ENCODE measurements at regions not wholly inside any gene's neighbourhood (a gene's known extent, or its start where the extent isn't known, plus 50 kb on each side); places are given as distances from the start of the nearest gene placed in this dataset.

DNA sequence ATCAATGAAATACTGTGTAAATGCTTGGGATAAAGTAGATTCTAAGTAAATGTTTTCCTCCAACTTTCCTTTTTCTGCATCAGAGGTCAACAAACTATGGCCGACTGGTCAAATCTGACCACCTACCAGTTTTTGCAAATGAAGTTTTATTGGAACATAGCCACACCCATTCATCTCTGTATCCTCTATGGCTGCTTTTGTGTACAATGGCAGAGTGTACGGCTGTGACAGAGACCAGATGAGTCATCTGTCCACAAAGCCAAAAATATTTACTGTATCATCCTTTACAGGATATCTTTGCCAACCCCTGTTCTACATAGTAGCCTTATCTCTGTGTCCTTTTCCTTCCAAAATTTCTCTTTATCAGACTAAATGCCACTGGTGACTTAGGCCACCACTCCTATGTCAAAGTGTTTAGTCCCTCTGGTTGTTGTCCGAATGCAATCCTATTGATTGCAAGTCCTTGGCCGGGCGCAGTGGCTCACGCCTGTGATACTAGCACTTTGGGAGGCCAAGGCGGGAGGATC is 218.4 kb upstream of the KLF4 start:
- no peak overlapping the region for H3K4me3 ChIP-seq (ENCODE audit: low read depth, low read length)
- no peak overlapping the region for H3K27ac ChIP-seq (ENCODE audit: extremely low read depth, low read depth, low read length)
- no peaks in the 10 kb centered on the region for H3K9me3 ChIP-seq (ENCODE audit: control insufficient read depth, insufficient read depth, low read depth, low read length)
- ChIA-PET POLR2A (no interaction called here), CTCF (interaction anchor here (1.1 kb wide), 1 partner anchor 8 kb away, joined by 5 read pairs; no protein-coding TSS in a partner anchor)
- H3K4me1 ChIP-seq (ENCODE audit: control insufficient read depth, insufficient read depth, low read length) = no peaks in the 10 kb centered on the region
- TF ChIP-seq MZF1 (tag by site-specific recombination; IDR thresholded peaks at IDR 0.05; ENCODE audit: borderline replicate concordance) = no peak
- TF ChIP-seq, protein P1, sequence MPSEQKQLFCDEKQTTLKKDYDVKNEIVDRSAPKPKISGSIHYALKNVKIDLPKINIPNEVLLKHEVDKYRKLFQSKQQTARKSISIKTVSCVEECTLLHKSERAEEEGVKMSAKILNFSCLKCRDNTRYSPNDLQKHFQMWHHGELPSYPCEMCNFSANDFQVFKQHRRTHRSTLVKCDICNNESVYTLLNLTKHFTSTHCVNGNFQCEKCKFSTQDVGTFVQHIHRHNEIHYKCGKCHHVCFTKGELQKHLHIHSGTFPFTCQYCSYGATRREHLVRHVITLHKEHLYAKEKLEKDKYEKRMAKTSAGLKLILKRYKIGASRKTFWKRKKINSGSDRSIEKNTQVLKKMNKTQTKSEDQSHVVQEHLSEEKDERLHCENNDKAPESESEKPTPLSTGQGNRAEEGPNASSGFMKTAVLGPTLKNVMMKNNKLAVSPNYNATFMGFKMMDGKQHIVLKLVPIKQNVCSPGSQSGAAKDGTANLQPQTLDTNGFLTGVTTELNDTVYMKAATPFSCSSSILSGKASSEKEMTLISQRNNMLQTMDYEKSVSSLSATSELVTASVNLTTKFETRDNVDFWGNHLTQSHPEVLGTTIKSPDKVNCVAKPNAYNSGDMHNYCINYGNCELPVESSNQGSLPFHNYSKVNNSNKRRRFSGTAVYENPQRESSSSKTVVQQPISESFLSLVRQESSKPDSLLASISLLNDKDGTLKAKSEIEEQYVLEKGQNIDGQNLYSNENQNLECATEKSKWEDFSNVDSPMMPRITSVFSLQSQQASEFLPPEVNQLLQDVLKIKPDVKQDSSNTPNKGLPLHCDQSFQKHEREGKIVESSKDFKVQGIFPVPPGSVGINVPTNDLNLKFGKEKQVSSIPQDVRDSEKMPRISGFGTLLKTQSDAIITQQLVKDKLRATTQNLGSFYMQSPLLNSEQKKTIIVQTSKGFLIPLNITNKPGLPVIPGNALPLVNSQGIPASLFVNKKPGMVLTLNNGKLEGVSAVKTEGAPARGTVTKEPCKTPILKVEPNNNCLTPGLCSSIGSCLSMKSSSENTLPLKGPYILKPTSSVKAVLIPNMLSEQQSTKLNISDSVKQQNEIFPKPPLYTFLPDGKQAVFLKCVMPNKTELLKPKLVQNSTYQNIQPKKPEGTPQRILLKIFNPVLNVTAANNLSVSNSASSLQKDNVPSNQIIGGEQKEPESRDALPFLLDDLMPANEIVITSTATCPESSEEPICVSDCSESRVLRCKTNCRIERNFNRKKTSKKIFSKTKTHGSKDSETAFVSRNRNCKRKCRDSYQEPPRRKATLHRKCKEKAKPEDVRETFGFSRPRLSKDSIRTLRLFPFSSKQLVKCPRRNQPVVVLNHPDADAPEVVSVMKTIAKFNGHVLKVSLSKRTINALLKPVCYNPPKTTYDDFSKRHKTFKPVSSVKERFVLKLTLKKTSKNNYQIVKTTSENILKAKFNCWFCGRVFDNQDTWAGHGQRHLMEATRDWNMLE (tag by site-specific recombination; conservative IDR thresholded peaks at IDR 0.05; ENCODE audit: low read depth) = no peak
- no peak for TF ChIP-seq OVOL3 (tag by site-specific recombination; IDR thresholded peaks at IDR 0.05)
- TF ChIP-seq KLF16 (tag by site-specific recombination; IDR thresholded peaks at IDR 0.05) = no peak
- no peaks in the 10 kb centered on the region for H3K36me3 ChIP-seq (ENCODE audit: control insufficient read depth in 2 of 2, insufficient read depth in 1 of 2, low read length in 2 of 2)

DNA sequence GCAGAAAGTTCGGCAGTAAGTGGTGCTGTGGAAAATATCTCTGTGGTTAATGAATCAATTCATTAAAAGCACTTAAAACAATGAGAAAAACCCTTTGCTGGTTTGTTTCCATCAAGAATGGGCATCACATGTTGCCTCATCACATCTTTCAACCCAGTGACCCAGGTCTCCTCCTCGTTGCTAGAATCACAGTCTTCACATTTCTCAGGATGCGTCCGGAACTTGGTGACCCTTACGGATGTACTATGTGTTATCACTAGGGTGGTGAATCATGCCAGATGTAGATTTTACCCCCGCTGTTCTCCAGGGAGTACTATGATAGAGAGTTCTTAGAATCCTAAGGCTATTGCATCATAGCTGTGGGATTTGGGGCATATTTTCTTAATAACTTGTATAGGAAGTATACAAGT is 217.9 kb upstream of the KLF4 start:
- TF ChIP-seq ZNF133 (tag by site-specific recombination; IDR thresholded peaks at IDR 0.05) (no peak), ZNF132 (tag by site-specific recombination; IDR thresholded peaks at IDR 0.05; ENCODE audit: borderline replicate concordance) (no peak), ZNF169 (tag by site-specific recombination; IDR thresholded peaks at IDR 0.05) (no peak), ZNF248 (tag by site-specific recombination; IDR thresholded peaks at IDR 0.05) (no peak), IKZF3 (tag by site-specific recombination; IDR thresholded peaks at IDR 0.05) (no peak), ZNF791 (tag by site-specific recombination; IDR thresholded peaks at IDR 0.05) (no peak), ZBTB48 (tag by site-specific recombination; IDR thresholded peaks at IDR 0.05) (no peak)
- TF ChIP-seq, protein P2, sequence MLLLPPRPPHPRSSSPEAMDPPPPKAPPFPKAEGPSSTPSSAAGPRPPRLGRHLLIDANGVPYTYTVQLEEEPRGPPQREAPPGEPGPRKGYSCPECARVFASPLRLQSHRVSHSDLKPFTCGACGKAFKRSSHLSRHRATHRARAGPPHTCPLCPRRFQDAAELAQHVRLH (tag by site-specific recombination; IDR thresholded peaks at IDR 0.05) = no peak
- TF ChIP-seq, protein P3, sequence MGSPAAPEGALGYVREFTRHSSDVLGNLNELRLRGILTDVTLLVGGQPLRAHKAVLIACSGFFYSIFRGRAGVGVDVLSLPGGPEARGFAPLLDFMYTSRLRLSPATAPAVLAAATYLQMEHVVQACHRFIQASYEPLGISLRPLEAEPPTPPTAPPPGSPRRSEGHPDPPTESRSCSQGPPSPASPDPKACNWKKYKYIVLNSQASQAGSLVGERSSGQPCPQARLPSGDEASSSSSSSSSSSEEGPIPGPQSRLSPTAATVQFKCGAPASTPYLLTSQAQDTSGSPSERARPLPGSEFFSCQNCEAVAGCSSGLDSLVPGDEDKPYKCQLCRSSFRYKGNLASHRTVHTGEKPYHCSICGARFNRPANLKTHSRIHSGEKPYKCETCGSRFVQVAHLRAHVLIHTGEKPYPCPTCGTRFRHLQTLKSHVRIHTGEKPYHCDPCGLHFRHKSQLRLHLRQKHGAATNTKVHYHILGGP (tag by site-specific recombination; IDR thresholded peaks at IDR 0.05) = no peak
- POLR2A ChIA-PET = no interaction called here
- H3K4me3 ChIP-seq (ENCODE audit: low read depth, low read length) = no peak overlapping the region
- no peaks in the 10 kb centered on the region for H3K36me3 ChIP-seq (ENCODE audit: control insufficient read depth in 2 of 2, insufficient read depth in 1 of 2, low read length in 2 of 2)
- CTCF ChIA-PET = no interaction called here
- no peak overlapping the region for H3K27ac ChIP-seq (ENCODE audit: extremely low read depth, low read depth, low read length)
- H3K4me1 ChIP-seq (ENCODE audit: control insufficient read depth, insufficient read depth, low read length) = no peaks in the 10 kb centered on the region
- no peaks in the 10 kb centered on the region for H3K9me3 ChIP-seq (ENCODE audit: control insufficient read depth, insufficient read depth, low read depth, low read length)

DNA sequence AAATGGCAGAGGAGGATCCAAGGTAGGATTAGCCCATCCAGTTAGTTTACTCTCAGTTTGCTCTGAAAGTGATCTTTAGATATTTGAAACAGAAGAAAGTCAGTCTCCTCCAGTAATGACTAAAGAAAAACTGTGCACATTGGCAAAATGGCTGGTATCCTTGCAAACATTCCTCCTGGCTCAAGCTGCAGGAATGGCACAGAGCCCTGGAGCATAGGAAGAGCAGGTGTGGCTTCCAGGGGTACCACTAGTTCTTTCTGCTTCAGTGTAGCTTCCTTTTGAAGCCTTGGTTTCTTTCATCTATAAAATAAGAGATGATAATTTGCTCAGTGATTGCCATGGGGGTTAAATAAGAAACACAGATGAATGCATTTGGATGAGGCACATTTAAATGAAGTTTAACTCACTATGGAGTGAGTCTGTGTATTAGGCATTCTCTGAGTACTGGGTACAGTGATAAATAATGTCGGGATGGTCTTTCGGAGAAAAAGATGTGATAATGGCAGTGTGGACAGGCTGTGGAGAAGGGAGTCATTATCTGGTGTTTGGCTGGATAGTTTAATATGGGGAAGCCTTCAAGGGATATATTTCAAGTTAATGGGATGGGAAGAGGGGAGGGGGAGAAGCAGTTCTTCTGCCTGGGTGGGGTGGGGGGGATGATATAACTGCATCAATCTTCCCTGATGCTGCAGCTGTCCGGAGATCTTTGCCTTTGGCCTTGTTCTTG is 217.3 kb upstream of the KLF4 start:
- Histone ChIP-seq H3K9me3 (ENCODE audit: control insufficient read depth, insufficient read depth, low read depth, low read length) (no peaks in the 10 kb centered on the region), H3K4me3 (ENCODE audit: low read depth, low read length) (no peak overlapping the region), H3K27ac (ENCODE audit: extremely low read depth, low read depth, low read length) (no peak overlapping the region), H3K36me3 (ENCODE audit: control insufficient read depth in 2 of 2, insufficient read depth in 1 of 2, low read length in 2 of 2) (no peaks in the 10 kb centered on the region), H3K4me1 (ENCODE audit: control insufficient read depth, insufficient read depth, low read length) (no peaks in the 10 kb centered on the region)
- POLR2A ChIA-PET = no interaction called here
- CTCF ChIA-PET = no interaction called here
- TF ChIP-seq ZNF510 (tag by site-specific recombination; IDR thresholded peaks at IDR 0.05; ENCODE audit: insufficient replicate concordance) = no peak
- TF ChIP-seq, protein P4, sequence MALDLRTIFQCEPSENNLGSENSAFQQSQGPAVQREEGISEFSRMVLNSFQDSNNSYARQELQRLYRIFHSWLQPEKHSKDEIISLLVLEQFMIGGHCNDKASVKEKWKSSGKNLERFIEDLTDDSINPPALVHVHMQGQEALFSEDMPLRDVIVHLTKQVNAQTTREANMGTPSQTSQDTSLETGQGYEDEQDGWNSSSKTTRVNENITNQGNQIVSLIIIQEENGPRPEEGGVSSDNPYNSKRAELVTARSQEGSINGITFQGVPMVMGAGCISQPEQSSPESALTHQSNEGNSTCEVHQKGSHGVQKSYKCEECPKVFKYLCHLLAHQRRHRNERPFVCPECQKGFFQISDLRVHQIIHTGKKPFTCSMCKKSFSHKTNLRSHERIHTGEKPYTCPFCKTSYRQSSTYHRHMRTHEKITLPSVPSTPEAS (tag by site-specific recombination; IDR thresholded peaks at IDR 0.05) = no peak
- no peak for TF ChIP-seq KLF1 (tag by site-specific recombination; IDR thresholded peaks at IDR 0.05)
- no peak for TF ChIP-seq ZNF37A (tag by site-specific recombination; IDR thresholded peaks at IDR 0.05)
- TF ChIP-seq, protein P5, sequence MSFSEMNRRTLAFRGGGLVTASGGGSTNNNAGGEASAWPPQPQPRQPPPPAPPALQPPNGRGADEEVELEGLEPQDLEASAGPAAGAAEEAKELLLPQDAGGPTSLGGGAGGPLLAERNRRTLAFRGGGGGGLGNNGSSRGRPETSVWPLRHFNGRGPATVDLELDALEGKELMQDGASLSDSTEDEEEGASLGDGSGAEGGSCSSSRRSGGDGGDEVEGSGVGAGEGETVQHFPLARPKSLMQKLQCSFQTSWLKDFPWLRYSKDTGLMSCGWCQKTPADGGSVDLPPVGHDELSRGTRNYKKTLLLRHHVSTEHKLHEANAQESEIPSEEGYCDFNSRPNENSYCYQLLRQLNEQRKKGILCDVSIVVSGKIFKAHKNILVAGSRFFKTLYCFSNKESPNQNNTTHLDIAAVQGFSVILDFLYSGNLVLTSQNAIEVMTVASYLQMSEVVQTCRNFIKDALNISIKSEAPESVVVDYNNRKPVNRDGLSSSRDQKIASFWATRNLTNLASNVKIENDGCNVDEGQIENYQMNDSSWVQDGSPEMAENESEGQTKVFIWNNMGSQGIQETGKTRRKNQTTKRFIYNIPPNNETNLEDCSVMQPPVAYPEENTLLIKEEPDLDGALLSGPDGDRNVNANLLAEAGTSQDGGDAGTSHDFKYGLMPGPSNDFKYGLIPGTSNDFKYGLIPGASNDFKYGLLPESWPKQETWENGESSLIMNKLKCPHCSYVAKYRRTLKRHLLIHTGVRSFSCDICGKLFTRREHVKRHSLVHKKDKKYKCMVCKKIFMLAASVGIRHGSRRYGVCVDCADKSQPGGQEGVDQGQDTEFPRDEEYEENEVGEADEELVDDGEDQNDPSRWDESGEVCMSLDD (tag by site-specific recombination; IDR thresholded peaks at IDR 0.05) = no peak
- no peak for TF ChIP-seq ZBTB20 (tag by site-specific recombination; IDR thresholded peaks at IDR 0.05)
- TF ChIP-seq ZNF623 (tag by site-specific recombination; IDR thresholded peaks at IDR 0.05) = no peak
- no peak for TF ChIP-seq ZNF266 (tag by site-specific recombination; IDR thresholded peaks at IDR 0.05; ENCODE audit: low read depth)
